NCI-H2081 (cell line): ENCODE measurements at regions not wholly inside any gene's neighbourhood (a gene's known extent, or its start where the extent isn't known, plus 50 kb on each side); places are given as distances from the start of the nearest gene placed in this dataset.

ENCODE experiments used
- DNase-seq, 2 experiments: peaks; one replicate each; lab custom pipeline; 2025; lab: John Stamatoyannopoulos, UW

- DNase-seq = no peak
These were observed 167.9 kb upstream of the CD180 start for GRCh38 chr5:67364381-67364970.

- DNase-seq = no peak
These were observed 167.4 kb upstream of the CD180 start for GRCh38 chr5:67363963-67364362.

GRCh38 chr5:67363180-67363709 lies 166.6 kb upstream of the CD180 start:
- no peak for DNase-seq

DNA sequence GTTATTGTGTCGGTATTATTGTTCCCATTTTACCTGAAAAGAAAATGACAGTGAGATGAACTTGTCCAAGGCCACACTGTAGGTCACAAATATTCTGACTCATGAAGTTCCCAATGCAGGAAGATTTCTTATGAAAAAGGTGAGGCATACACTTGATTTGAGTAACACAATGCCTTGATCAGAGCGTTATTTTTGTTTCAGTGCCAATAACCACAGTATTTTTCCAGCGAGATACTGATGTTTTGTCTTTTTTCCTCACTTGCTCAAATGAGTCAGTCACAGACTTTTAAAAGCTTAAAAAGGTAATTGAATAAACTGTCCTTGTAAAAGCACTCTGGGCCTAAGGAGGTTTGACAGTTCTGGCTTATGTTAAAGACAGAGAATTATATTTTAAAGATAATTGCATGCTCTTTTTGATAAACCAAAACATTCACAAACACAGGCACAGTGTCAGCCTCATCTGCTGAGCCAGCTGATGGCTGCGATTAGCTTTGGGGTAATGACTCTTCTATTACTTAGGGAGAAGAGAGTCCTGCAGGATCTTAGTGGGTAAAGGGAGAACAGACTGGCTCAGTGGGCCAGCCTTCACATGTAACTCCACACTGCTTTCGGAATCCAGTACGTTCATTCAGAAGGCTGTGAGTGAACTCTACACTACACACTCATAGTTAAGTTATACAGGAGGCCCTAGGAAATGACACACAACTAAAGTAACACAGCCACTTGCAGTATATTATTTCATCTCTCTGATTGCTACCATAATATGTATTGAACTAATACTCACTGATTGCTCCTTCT lies 165.5 kb upstream of the CD180 start:
- DNase-seq = no peak

DNA sequence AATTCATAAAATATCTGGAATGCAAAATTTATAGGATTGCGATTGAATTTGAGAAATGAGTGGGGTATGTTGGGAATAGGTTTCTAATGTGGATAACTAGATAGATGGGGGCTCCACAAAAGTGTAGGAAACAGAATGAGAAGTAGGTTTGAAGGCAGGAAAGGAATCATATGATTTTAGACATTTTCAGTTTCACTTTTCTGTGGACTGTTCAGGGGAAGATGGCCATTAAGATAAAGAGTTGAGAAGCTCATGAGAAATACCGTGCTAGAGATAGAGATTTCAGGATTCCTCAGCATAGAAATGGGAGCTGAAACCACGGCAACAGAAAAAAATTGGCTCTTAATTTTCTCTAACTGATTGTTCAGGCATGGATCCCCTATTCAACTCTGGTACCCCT lies 163.4 kb upstream of the CD180 start:
- DNase-seq = no peak

GRCh38 chr5:67358186-67358585 lies 161.6 kb upstream of the CD180 start:
- no peak for DNase-seq

GRCh38 chr5:67355120-67355713 lies 158.6 kb upstream of the CD180 start:
- DNase-seq = peak in 1 of 2 experiments; percentile 11

DNA sequence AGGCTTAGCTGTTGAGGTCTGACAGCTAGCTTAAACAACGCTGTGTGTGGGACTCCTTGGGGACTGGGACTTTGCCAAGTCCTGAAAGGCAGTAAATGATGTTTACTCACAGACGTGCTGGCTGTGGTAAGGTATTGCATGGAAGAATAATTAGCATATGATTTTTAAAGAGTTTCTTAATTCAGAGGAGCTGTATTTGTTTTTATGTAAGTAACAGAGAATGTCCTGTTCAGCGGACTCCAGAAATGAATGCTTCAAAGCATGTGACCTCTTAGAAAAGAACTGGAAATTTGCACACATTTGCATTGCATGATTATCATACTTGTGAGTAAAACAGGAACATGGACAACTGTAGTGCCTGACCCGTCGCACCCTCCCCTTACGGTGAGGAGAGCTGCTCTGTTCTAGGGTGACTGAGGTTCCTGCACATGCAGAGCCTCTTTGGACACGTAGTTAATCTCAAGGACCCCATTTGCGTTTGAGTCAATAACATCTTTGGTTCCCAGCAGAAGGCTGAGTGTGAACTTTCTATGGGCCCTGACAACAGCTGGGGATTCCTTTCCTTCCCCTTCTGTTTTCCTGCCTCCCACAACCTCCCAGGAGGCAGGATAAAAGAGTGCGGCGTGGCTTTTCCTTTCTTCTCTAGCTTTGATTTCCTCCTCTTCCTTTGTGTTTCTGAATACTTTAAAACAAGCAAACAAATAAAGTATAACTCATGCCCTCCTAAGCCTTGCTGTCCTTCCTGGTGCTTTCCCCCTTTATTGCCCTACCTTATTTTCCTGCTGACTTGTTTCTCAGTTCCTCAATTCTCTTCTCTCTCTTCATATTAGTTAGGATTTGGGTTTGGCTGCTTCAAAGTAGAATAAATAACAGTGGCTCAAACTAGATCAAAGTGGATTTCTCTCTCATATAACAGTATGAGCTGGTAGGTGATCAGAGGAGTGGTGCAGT lies 157.2 kb upstream of the CD180 start:
- DNase-seq = peak; percentile 18 to 65

DNA sequence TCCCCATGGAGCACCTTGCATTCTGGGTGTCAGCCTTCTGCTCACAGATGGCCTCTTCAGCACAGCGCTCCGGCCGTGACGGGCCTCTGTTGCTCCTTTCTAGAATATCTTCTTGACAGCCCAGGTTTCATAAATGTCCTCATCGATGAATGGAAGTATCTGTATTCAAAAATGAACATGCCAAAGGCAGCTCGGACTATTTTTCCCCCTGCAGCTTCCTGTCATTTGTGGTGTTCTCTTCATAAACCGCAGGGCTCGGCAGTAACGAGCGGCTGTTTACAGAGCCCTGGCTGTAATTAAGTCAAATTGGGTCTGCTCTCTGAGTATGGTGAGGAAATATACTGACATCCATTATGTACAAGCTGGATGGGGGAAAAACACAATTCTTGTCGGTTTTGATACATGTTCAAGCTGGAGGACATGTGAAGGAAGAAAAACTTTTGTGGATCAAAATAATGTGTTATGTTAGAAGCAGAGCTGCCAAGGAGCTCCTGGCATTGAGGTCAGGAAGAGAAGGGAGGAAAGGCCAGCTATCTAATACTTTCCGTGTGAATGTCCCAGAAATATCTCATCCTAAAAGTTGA lies 154.1 kb upstream of the CD180 start:
- DNase-seq = peak; percentile 70 to 87

GRCh38 chr5:67350185-67350584 lies 153.6 kb upstream of the CD180 start:
- DNase-seq = peak; percentile 13 to 65

GRCh38 chr5:67347821-67348220 lies 151.2 kb upstream of the CD180 start:
- DNase-seq = no peak

DNA sequence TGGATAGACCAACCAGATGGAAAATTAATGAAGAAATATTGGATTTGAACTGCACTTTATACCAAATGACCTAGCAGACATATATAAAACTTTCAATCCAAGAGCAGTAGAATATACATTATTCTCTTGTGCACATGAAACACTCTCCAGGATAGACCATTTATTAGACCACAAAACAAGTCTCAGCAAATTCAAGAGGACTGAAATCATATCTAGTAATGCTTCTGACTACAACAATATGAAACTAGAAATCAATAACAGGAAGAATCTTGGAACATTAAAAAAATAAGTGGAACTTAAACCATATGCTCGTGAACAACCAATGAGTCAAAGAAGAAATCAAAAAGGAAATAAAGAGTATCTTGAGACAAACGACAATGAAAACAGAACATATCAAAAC lies 150.0 kb upstream of the CD180 start:
- no peak for DNase-seq

DNA sequence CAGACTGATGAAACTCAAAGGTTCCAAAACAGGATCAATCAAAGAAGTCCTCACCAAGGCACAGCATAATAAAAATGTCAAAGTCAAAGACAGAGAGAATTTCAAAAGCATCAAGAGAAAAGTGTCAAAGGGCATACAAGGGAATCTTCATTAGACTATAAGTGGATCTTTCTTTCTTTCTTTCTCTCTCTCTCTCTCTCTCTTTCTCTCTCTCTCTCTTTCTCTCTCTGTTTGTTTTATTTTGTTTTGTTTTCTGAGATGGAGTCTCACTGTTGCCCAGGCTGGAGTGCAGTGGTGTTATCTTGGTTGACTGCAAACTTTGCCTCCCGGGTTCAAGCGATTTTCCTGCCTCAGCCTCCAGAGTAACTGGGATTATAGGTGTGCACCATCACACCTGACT lies 148.3 kb upstream of the CD180 start:
- DNase-seq = no peak

- DNase-seq = no peak
These were observed 147.2 kb upstream of the CD180 start for GRCh38 chr5:67343835-67344234.

DNA sequence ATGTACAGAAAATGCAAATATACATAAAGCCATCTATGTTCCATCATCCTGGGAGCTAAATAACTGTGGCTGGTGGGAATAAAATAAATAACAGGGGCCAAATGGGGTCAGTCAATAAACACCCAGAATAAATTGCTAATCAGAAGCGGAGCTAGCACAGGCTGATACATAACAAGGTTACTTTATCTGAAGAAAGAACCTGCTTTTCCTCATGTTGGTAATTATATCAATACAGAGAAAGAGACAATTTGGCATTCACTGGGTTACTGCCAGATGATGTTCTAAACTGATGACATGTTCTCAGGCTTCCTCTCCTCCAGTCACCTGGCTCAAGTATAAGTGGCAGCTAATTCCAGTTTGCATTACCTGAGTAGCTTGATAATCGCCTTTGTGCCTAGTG lies 144.9 kb upstream of the CD180 start:
- DNase-seq = no peak

DNA sequence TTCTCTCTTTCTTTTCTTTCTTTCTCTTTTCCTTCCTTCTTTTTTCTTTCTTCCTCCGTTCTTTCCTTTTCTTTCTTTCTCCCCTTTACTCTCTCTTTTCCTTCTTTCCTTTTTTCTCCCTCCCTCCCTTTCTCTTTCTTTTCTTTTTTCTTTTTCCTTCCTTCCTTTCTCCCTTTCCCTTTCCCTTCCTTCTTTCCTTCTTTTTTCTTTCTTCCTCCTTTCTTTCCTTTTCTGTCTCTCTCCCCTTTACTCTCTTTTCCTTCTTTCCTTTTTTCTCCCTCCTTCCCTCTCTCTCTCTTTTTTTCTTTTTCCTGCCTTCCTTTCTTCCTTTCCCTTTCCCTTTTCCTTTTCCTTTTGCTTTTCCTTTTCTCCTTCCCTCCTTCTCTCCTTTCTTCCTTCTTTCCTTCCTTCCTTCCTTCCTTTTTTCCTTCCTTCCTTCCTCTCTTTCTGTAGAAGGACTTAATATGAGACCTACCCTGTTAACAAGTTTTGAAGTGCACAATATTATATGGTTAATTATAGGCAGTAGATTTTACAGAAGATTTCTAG lies 142.7 kb upstream of the CD180 start:
- DNase-seq = no peak

DNA sequence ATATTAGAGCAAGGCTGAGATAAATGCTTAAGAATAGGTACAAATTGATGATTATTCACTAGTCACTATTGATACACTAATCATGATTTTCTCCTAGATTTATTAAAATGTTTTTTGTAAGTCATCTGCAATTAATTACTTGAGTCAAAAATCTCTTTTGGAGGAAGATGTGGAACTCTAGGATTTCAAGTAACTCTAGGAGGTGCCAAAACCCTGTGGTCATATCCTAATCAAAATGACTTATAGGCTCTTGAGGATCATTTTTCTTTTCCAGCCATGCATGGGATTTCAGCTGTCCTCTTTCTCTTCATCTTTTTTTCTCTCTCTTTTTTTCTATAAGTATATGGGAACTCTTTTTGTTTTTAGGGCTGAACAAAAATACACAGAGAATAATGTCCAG lies 141.8 kb upstream of the CD180 start:
- DNase-seq = no peak

DNA sequence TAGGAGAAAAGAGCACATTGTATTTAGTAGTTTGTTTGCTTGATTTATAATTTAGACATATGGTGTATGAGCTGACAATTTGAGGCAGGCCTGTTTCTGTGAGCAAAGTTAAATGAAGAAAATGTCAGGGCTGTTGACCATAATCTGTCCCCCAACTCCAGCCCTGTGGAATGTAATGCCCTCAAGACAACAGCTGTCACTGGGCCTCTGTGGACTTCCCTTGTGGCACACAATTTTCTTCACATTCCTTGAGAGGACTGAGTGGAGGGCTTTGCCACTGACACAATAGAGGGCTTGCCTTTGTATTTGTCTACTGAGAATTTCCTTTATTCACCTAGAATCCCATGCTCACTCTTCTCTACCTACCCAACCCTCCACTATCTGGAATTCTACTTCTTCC lies 141.2 kb upstream of the CD180 start:
- no peak for DNase-seq

- DNase-seq = no peak
These were observed 138.8 kb upstream of the CD180 start for GRCh38 chr5:67335426-67335825.

DNA sequence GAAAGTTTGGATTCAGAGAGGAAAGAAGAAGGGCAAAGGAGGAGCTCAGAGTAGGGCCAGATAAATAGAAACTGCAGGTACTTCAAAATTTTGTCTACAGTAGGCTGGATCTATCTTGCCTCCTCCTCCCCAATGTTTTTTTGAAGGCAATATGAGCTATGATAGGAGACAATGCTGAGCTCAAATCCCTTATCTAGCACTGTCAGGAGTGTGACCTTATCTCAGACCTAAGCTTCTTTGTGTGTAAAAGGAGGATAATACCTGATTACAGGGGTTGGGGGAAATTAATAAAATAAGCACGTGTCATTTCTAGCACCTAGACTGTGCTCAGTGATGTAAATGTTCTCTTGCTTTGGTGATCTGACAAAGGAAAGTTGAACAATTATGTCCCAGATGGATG lies 137.8 kb upstream of the CD180 start:
- no peak for DNase-seq

- DNase-seq = no peak
These were observed 136.6 kb upstream of the CD180 start for GRCh38 chr5:67333171-67333570.
